Natural killer cell (primary cell): ENCODE measurements at regions not wholly inside any gene's neighbourhood (a gene's known extent, or its start where the extent isn't known, plus 50 kb on each side); places are given as distances from the start of the nearest gene placed in this dataset.

Source experiments
- ATAC-seq, 3 donors: fragments of 150-1000 bp in 2 of 3; fragments of 200-7000 bp in 1 of 3; cut with Tn5 transposase; 1 replicate in 1 of 3; 2 replicates in 2 of 3; pipeline ENCODE4 v1.10.0; 2021; ENCODE audit warnings: mild to moderate bottlenecking in 2 of 3, moderate library complexity in 2 of 3
- DNase-seq, 2 donors: peaks; one replicate each; pipeline versions ENCODE4 v3.0.0 to v3.0.0-alpha.2; 2013 to 2021; ENCODE audit warnings: mixed read lengths in 1 of 2
- H3K27ac ChIP-seq: one replicate; pipeline ENCODE4 v1.5.1; 2013; ENCODE audit warnings: mild to moderate bottlenecking, low read length
- H3K27me3 ChIP-seq: one replicate; pipeline ENCODE4 v1.6.1; 2013; ENCODE audit warnings: low read length; ENCODE audit not compliant: control insufficient read depth, insufficient read depth
- H3K36me3 ChIP-seq: one replicate; pipeline ENCODE4 v1.6.1; 2013; ENCODE audit warnings: low read length; ENCODE audit not compliant: control insufficient read depth, insufficient read depth
- H3K4me1 ChIP-seq: one replicate; pipeline ENCODE4 v1.6.1; 2013; ENCODE audit warnings: low read length; ENCODE audit not compliant: control insufficient read depth, insufficient read depth
- H3K4me3 ChIP-seq: one replicate; pipeline ENCODE4 v1.5.1; 2013; ENCODE audit warnings: low read length
- H3K9me3 ChIP-seq: one replicate; pipeline ENCODE4 v1.6.1; 2013; ENCODE audit warnings: low read length; ENCODE audit not compliant: control insufficient read depth, insufficient read depth
- H3K27ac Mint-ChIP-seq, 2 donors: one replicate each; pipeline ENCODE4 v1.8.0; 2022; ENCODE audit warnings: mild to moderate bottlenecking in 2 of 2, mixed read lengths in 2 of 2, moderate library complexity in 1 of 2
- H3K27me3 Mint-ChIP-seq, 2 donors: one replicate each; pipeline ENCODE4 v1.8.0; 2022; ENCODE audit warnings: low read depth in 2 of 2, mixed read lengths in 2 of 2
- H3K36me3 Mint-ChIP-seq: one replicate; pipeline ENCODE4 v1.8.0; 2022; ENCODE audit warnings: mixed read lengths
- H3K4me1 Mint-ChIP-seq, 2 donors: one replicate each; pipeline ENCODE4 v1.8.0; 2022; ENCODE audit warnings: mixed read lengths in 2 of 2
- H3K4me3 Mint-ChIP-seq: one replicate; pipeline ENCODE4 v1.8.0; 2022; ENCODE audit warnings: mild to moderate bottlenecking, moderate library complexity, mixed read lengths
- H3K9me3 Mint-ChIP-seq, 2 donors: one replicate each; pipeline ENCODE4 v1.8.0; 2022; ENCODE audit warnings: mixed read lengths in 2 of 2
- WGBS: methylation state at CpG from one replicate; pipeline ENCODE4 v1.1.7; 2013; ENCODE audit warnings: missing lambda C conversion rate; ENCODE audit not compliant: insufficient coverage; 5-methylcytosine and 5-hydroxymethylcytosine counted together
- intact Hi-C: fragments of 100-400 bp; cut with micrococcal nuclease; formaldehyde crosslinking; loops from one replicate; pipeline ENCODE4 v1.14.2; 2022
- TF ChIP-seq, protein P1 (sequence below): fragments of 200-600 bp; IDR thresholded peaks from one replicate; pipeline ENCODE4 v1.8.0; 2022; ENCODE audit warnings: antibody characterized with exemption

GRCh38 chr2:146458585-146458984 is 1386.2 kb upstream of the ACVR2A start:
- Histone ChIP-seq H3K4me1 (no peaks in the 10 kb centered on the region), H3K36me3 (no peaks in the 10 kb centered on the region), H3K9me3 (peaks cover 7% of the 10 kb centered on the region), H3K27me3 (no peaks in the 10 kb centered on the region), H3K4me3 (no peak overlapping the region), H3K27ac (no peak overlapping the region)
- ATAC-seq (no peak), DNase-seq (no peak)
- no peaks in the 10 kb centered on the region for H3K27me3 Mint-ChIP-seq
- H3K9me3 Mint-ChIP-seq, result peaks cover 15 to 23% of the 10 kb centered on the region in 2 donors
- H3K36me3 Mint-ChIP-seq, result no peaks in the 10 kb centered on the region
- intact Hi-C loops, result no loop called here
- no peak overlapping the region for H3K27ac Mint-ChIP-seq
- H3K4me1 Mint-ChIP-seq, result no peaks in the 10 kb centered on the region
- no peak overlapping the region for H3K4me3 Mint-ChIP-seq
- TF ChIP-seq, protein P1, sequence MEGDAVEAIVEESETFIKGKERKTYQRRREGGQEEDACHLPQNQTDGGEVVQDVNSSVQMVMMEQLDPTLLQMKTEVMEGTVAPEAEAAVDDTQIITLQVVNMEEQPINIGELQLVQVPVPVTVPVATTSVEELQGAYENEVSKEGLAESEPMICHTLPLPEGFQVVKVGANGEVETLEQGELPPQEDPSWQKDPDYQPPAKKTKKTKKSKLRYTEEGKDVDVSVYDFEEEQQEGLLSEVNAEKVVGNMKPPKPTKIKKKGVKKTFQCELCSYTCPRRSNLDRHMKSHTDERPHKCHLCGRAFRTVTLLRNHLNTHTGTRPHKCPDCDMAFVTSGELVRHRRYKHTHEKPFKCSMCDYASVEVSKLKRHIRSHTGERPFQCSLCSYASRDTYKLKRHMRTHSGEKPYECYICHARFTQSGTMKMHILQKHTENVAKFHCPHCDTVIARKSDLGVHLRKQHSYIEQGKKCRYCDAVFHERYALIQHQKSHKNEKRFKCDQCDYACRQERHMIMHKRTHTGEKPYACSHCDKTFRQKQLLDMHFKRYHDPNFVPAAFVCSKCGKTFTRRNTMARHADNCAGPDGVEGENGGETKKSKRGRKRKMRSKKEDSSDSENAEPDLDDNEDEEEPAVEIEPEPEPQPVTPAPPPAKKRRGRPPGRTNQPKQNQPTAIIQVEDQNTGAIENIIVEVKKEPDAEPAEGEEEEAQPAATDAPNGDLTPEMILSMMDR, result no peak

GRCh38 chr2:146457221-146457620 is 1387.6 kb upstream of the ACVR2A start:
- H3K9me3 Mint-ChIP-seq, result peaks cover 13 to 18% of the 10 kb centered on the region in 2 donors
- Histone ChIP-seq H3K4me3 (no peak overlapping the region), H3K27ac (no peak overlapping the region), H3K36me3 (no peaks in the 10 kb centered on the region), H3K4me1 (no peaks in the 10 kb centered on the region), H3K27me3 (no peaks in the 10 kb centered on the region), H3K9me3 (peaks cover 7% of the 10 kb centered on the region)
- no peak for ATAC-seq
- no peak overlapping the region for H3K27ac Mint-ChIP-seq
- TF ChIP-seq, protein P1, result no peak
- DNase-seq, result no peak
- no peaks in the 10 kb centered on the region for H3K4me1 Mint-ChIP-seq
- H3K27me3 Mint-ChIP-seq, result no peaks in the 10 kb centered on the region
- intact Hi-C loops, result no loop called here
- WGBS, result 100% methylated on average over 3 of the region's 4 CpGs
- H3K36me3 Mint-ChIP-seq, result no peaks in the 10 kb centered on the region
- H3K4me3 Mint-ChIP-seq, result no peak overlapping the region

- Histone ChIP-seq H3K27me3 (no peaks in the 10 kb centered on the region), H3K27ac (no peak overlapping the region), H3K4me1 (no peaks in the 10 kb centered on the region), H3K36me3 (no peaks in the 10 kb centered on the region), H3K4me3 (no peak overlapping the region), H3K9me3 (peaks cover 7% of the 10 kb centered on the region)
- WGBS, result no CpG with 5 or more reads among the region's 1 CpG
- intact Hi-C loops, result no loop called here
- TF ChIP-seq, protein P1, result no peak
- H3K27ac Mint-ChIP-seq, result no peak overlapping the region
- peaks cover 5 to 11% of the 10 kb centered on the region in 2 donors for H3K9me3 Mint-ChIP-seq
- no peaks in the 10 kb centered on the region for H3K36me3 Mint-ChIP-seq
- H3K27me3 Mint-ChIP-seq, result no peaks in the 10 kb centered on the region
- DNase-seq, result no peak
- ATAC-seq, result no peak
- H3K4me1 Mint-ChIP-seq, result no peaks in the 10 kb centered on the region
- no peak overlapping the region for H3K4me3 Mint-ChIP-seq
Measured at GRCh38 chr2:146455325-146455724, 1389.5 kb upstream of the ACVR2A start.

DNA sequence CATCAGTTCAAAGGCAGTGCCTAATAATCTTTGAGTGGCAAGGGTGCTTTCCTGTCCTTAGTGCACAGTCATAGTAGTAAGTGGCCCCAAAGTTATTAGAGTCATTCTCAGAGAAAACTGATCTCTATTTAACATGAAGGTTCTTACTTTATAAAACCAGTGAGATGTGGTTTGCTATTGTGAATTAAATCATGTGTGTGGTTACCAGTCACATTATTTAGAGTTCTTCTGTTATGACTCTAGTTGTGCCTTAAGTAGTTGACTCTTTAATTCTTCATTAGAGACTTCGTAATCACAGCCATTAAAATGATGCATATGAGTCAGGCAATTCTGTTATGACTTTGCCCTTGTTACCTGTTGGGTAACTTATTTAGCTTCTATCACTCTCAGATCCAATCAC is 1392.9 kb upstream of the ACVR2A start:
- DNase-seq (no peak), ATAC-seq (no peak)
- TF ChIP-seq, protein P1, result no peak
- Mint-ChIP-seq H3K4me3 (no peak overlapping the region), H3K27ac (no peak overlapping the region), H3K36me3 (no peaks in the 10 kb centered on the region), H3K4me1 (no peaks in the 10 kb centered on the region), H3K9me3 (peaks cover 4 to 9% of the 10 kb centered on the region in 2 donors), H3K27me3 (no peaks in the 10 kb centered on the region)
- Histone ChIP-seq H3K9me3 (no peaks in the 10 kb centered on the region), H3K4me1 (no peaks in the 10 kb centered on the region), H3K27me3 (no peaks in the 10 kb centered on the region), H3K36me3 (no peaks in the 10 kb centered on the region), H3K4me3 (no peak overlapping the region), H3K27ac (no peak overlapping the region)
- WGBS, result 80% methylated on average over 1 of the region's 1 CpG
- intact Hi-C loops, result no loop called here
